ENCODE measurements at regions not wholly inside any gene's neighbourhood (a gene's known extent, or its start where the extent isn't known, plus 50 kb on each side); places are given as distances from the start of the nearest gene placed in this dataset.

- Histone ChIP-seq H3K4me3 (replicated peaks; ENCODE audit: low read depth, low read length) (no peak overlapping the region), H3K27me3 (replicated peaks; ENCODE audit: control insufficient read depth, insufficient read depth, low read length) (no peaks in the 10 kb centered on the region), H3K36me3 (ENCODE audit: control insufficient read depth, insufficient read depth, low read length) (no peaks in the 10 kb centered on the region)
- no peak for TF ChIP-seq CTCF (IDR thresholded peaks at IDR 0.05; ENCODE audit: insufficient read depth, low read length, poor library complexity, severe bottlenecking)
- no peak for DNase-seq (ENCODE audit: extremely low read depth, insufficient read length)
Observed at GRCh38 chr1:4298361-4299083, 355.9 kb upstream of the AJAP1 start.

- no peaks in the 10 kb centered on the region for H3K36me3 ChIP-seq (ENCODE audit: control insufficient read depth, insufficient read depth, low read length)
- H3K27me3 ChIP-seq (replicated peaks; ENCODE audit: control insufficient read depth, insufficient read depth, low read length): no peaks in the 10 kb centered on the region
- DNase-seq (ENCODE audit: extremely low read depth, insufficient read length): no peak
- TF ChIP-seq CTCF (IDR thresholded peaks at IDR 0.05; ENCODE audit: insufficient read depth, low read length, poor library complexity, severe bottlenecking): no peak
- no peak overlapping the region for H3K4me3 ChIP-seq (replicated peaks; ENCODE audit: low read depth, low read length)
Observed at GRCh38 chr1:4301007-4301406, 353.4 kb upstream of the AJAP1 start.

GRCh38 chr1:4303303-4303702, 351.1 kb upstream of the AJAP1 start:
- no peak for TF ChIP-seq CTCF (IDR thresholded peaks at IDR 0.05; ENCODE audit: insufficient read depth, low read length, poor library complexity, severe bottlenecking)
- DNase-seq (ENCODE audit: extremely low read depth, insufficient read length): no peak
- H3K36me3 ChIP-seq (ENCODE audit: control insufficient read depth, insufficient read depth, low read length): no peaks in the 10 kb centered on the region
- no peaks in the 10 kb centered on the region for H3K27me3 ChIP-seq (replicated peaks; ENCODE audit: control insufficient read depth, insufficient read depth, low read length)
- H3K4me3 ChIP-seq (replicated peaks; ENCODE audit: low read depth, low read length): no peak overlapping the region

- no peak for DNase-seq (ENCODE audit: extremely low read depth, insufficient read length)
- H3K27me3 ChIP-seq (replicated peaks; ENCODE audit: control insufficient read depth, insufficient read depth, low read length): no peaks in the 10 kb centered on the region
- no peak for TF ChIP-seq CTCF (IDR thresholded peaks at IDR 0.05; ENCODE audit: insufficient read depth, low read length, poor library complexity, severe bottlenecking)
- H3K4me3 ChIP-seq (replicated peaks; ENCODE audit: low read depth, low read length): no peak overlapping the region
- no peaks in the 10 kb centered on the region for H3K36me3 ChIP-seq (ENCODE audit: control insufficient read depth, insufficient read depth, low read length)
Observed at GRCh38 chr1:4305526-4306301, 348.7 kb upstream of the AJAP1 start.

- Histone ChIP-seq H3K36me3 (ENCODE audit: control insufficient read depth, insufficient read depth, low read length) (no peaks in the 10 kb centered on the region), H3K27me3 (replicated peaks; ENCODE audit: control insufficient read depth, insufficient read depth, low read length) (no peaks in the 10 kb centered on the region)
Observed at GRCh38 chr1:4306559-4307467, 347.6 kb upstream of the AJAP1 start.

More at GRCh38 chr1:4306559-4307467, 347.6 kb upstream of the AJAP1 start:
- H3K4me3 ChIP-seq (replicated peaks; ENCODE audit: low read depth, low read length): no peak overlapping the region
- DNase-seq (ENCODE audit: extremely low read depth, insufficient read length): no peak
- no peak for TF ChIP-seq CTCF (IDR thresholded peaks at IDR 0.05; ENCODE audit: insufficient read depth, low read length, poor library complexity, severe bottlenecking)

Measured in GM06990 (cell line).